ENCODE measurements at regions not wholly inside any gene's neighbourhood (a gene's known extent, or its start where the extent isn't known, plus 50 kb on each side); places are given as distances from the start of the nearest gene placed in this dataset.

DNA sequence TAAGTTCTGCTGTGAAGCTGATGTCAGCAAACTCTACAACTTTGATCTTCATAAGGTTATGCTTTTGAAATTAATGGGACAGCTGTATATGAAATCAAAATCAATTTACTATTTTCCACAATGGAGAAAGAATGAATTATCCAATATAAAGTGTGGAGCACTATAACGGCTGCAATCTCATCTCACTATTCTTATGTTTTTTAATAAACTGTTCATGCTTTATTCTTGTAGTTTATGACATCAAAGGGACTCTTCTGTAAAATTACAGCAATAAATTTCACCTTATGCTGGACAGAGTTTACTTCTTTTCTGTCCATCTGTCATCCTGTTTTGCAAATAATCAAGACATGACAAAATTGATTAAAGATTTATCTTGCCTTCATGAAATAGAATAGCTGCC, 192.5 kb downstream of the TECRL start:
- Mint-ChIP-seq H3K4me3 (no peak overlapping the region), H3K36me3 (ENCODE audit: low read depth) (no peaks in the 10 kb centered on the region), H3K4me1 (ENCODE audit: low read depth) (no peaks in the 10 kb centered on the region), H3K27me3 (no peaks in the 10 kb centered on the region), H3K27ac (no peak overlapping the region), H3K9me3 (peaks cover 5% of the 10 kb centered on the region)
- intact Hi-C loops (cut with micrococcal nuclease), result no loop called here

DNA sequence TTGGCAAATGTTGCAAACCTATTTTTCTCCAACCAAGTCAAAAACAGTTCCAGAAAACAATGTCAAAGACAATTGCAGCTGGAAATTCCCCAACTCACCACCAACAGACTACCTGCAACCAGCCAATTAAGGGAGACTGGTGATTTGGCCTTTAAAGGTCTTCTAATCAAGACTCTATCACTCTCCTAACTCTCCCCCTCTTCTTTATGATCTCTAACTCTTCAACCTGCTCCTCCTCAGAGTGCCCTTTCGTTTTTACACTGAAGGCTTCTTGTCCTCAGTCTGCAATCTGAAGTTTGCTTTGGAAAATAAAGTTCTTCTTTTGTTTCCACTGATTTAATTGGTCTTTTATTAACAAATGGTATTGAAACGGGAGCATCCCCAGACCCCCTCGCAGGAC, 203.9 kb downstream of the TECRL start:
- no peaks in the 10 kb centered on the region for H3K36me3 Mint-ChIP-seq (ENCODE audit: low read depth)
- intact Hi-C loops (cut with micrococcal nuclease), result no loop called here

DNA sequence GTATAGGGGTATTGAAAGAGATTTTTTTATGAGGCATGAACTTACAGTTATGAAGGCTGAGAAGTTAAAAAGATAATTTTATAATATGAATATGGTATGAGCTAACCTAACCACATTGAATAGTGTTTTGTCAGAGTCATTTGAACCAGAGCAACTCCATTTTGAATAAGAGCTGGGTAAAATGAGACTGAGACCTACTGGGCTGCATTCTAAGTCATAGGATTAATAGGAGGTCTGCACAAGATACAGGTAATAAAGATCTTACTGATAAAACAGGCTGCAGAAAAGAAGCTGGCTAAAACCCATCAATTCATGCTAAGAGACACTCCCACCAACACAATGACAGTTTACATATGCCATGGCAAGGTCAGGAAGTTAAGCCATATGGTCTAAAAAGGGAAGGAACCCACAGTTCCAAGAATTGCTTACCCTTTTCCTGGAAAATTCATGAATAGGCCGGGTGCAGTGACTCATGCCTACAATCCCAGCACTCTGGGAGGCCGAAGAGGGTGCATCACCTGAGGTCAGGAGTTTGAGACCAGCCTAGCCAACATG, 209.2 kb downstream of the TECRL start:
- no peak overlapping the region for H3K4me3 Mint-ChIP-seq
- H3K9me3 Mint-ChIP-seq, result peaks cover 8% of the 10 kb centered on the region
- intact Hi-C loops (cut with micrococcal nuclease), result no loop called here
- H3K27me3 Mint-ChIP-seq, result no peaks in the 10 kb centered on the region
- H3K36me3 Mint-ChIP-seq (ENCODE audit: low read depth), result no peaks in the 10 kb centered on the region
- H3K4me1 Mint-ChIP-seq (ENCODE audit: low read depth), result no peaks in the 10 kb centered on the region
- H3K27ac Mint-ChIP-seq, result no peak overlapping the region

More for the DNA sequence above, 203.9 kb downstream of the TECRL start:
- H3K9me3 Mint-ChIP-seq, result peaks cover 48% of the 10 kb centered on the region
- H3K4me3 Mint-ChIP-seq, result no peak overlapping the region
- no peaks in the 10 kb centered on the region for H3K27me3 Mint-ChIP-seq
- no peak overlapping the region for H3K27ac Mint-ChIP-seq
- no peaks in the 10 kb centered on the region for H3K4me1 Mint-ChIP-seq (ENCODE audit: low read depth)

DNA sequence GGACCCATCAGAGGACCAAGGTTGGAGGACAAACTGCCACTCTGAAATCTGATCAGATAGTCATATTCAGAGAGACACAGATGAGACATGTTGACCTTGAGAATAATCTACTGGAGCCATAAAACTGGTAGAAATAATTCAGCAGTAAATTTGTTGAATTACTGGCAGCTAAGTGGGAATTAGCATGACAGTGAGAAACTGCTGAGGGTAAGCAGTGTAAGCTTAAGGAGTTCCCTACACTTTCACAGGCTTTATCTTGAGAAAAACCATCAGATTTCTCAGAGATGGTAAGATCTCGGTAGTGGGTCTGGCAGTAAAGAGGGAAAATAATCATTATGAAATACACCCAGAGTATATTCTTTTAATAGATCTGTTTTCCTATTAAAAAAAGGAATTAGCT, 213.7 kb downstream of the TECRL start:
- Mint-ChIP-seq H3K36me3 (ENCODE audit: low read depth) (no peaks in the 10 kb centered on the region), H3K27ac (no peak overlapping the region), H3K27me3 (no peaks in the 10 kb centered on the region), H3K4me1 (ENCODE audit: low read depth) (no peaks in the 10 kb centered on the region), H3K4me3 (no peak overlapping the region), H3K9me3 (no peaks in the 10 kb centered on the region)
- intact Hi-C loops (cut with micrococcal nuclease), result no loop called here

DNA sequence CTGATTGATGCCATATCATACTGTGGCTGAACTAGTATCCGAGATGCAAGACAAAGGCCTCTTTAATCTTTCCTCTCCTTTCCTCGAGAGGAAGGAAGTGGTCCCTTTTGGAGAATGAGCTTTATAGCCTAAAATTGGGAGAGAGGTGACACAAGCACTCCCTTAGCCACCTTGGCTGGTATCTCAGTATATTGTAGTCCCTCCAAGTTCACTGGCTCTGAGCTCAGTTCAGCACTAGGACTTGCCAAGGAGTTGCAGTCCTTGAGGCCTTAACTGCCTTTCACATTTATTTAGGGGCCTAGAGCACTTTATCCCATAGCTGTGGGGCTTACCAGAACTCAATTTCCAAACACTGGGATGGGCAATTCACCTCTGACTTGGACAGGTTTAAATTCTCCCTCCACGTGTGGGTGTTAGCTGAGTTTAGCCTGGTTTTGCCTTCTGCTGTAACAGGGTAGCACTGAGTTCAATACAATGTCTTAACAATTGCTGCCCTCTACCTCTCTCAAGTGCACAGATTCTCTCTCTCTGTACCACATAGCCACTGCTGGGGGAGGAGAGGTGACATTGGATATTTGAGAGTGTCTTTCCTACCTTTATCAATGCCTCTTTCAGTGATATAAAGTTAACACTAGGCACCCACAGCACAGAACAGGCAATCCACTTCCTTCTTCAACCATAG, 216.4 kb downstream of the TECRL start:
- Mint-ChIP-seq H3K4me1 (ENCODE audit: low read depth) (no peaks in the 10 kb centered on the region), H3K9me3 (no peaks in the 10 kb centered on the region), H3K4me3 (no peak overlapping the region), H3K36me3 (ENCODE audit: low read depth) (no peaks in the 10 kb centered on the region), H3K27ac (no peak overlapping the region), H3K27me3 (no peaks in the 10 kb centered on the region)
- intact Hi-C loops (cut with micrococcal nuclease), result no loop called here

DNA sequence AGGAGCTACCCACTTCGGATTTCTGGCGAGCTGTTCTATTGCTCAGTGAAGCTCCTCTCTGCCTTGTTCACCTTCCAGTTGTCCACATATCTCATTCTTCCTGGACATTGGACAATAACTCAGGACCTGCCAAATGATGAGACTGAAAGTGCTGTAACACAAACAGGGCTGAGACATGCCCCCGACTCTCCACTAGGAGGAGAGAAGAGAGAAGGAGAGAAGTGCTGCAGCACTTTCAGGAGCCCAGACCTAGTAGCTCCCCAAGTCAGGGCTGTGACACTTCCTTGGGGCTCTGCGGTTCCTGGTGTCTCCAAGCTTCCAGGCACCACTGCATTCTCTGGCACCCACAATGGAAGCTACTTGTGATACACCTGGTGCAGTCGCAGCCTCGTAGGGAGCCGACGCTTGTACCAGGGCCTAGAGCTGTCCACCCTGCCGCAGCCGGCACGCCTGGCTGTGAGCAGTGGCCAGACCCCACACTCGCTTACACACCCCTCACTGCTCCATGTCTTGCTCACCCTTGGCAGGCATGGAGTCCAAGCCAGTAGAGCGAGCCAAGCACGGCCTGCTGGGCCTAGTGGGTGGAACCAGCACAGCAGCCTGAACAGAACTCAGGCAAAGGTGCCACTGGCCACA, 234.9 kb downstream of the TECRL start:
- H3K9me3 Mint-ChIP-seq, result peaks cover 6% of the 10 kb centered on the region
- H3K4me1 Mint-ChIP-seq (ENCODE audit: low read depth), result no peaks in the 10 kb centered on the region
- H3K27me3 Mint-ChIP-seq, result no peaks in the 10 kb centered on the region
- intact Hi-C loops (cut with micrococcal nuclease), result no loop called here
- no peak overlapping the region for H3K4me3 Mint-ChIP-seq
- H3K27ac Mint-ChIP-seq, result no peak overlapping the region
- no peaks in the 10 kb centered on the region for H3K36me3 Mint-ChIP-seq (ENCODE audit: low read depth)

DNA sequence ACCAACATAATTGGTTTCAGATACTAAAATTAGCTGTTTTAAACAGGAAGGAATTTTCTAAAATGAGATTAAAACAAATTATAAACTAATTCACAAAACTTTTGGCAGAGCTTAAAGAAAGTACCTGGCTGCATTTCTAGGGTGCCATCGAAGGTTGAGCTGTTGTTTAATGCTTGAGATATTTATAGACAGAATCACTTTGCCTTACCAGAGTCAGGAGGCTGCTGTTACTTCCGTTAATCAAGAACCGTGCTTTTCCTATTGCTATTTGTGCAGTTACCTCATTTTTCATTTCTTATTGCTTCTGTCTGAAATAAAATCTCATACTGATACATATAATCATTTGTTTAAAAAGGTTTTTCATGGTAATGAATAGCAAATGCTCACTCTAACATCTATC, 242.9 kb downstream of the TECRL start:
- Mint-ChIP-seq H3K4me1 (ENCODE audit: low read depth) (no peaks in the 10 kb centered on the region), H3K27ac (no peak overlapping the region), H3K4me3 (no peak overlapping the region), H3K27me3 (no peaks in the 10 kb centered on the region), H3K9me3 (no peaks in the 10 kb centered on the region), H3K36me3 (ENCODE audit: low read depth) (no peaks in the 10 kb centered on the region)
- intact Hi-C loops (cut with micrococcal nuclease), result no loop called here

DNA sequence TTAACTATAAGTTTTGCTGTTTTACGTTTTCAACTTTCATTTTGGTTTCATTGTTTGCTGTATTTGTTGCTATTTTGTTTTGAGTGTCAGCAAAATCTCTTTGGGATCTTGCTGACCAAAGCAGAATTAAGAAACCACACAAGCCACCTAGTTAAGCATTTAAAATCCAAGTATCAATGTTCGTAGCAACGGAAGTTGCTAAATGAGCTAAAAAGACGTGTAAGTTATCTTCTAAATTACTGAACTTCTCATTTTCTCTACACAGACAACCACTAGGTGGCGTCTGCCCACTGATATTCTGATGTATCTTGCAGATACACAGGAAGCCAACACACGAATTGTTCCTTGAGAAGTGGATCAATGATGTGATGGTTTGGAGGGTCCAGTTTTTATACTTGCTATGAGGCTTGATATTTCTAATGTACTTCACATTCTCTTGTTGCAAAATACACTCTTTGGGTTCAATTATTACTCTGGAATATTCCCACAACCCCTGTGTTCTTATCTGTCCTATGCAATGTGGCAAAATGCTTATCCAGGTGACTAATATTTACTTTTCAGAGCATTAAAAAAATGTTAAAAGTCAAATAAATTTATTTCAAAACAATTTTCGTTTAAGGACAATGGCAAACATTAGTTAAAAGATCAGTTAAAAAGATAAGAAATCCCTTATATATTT, 250.5 kb downstream of the TECRL start:
- Mint-ChIP-seq H3K27ac (no peak overlapping the region), H3K4me3 (peak overlapping the region; percentile 23), H3K9me3 (no peaks in the 10 kb centered on the region), H3K36me3 (ENCODE audit: low read depth) (no peaks in the 10 kb centered on the region), H3K4me1 (ENCODE audit: low read depth) (no peaks in the 10 kb centered on the region), H3K27me3 (no peaks in the 10 kb centered on the region)
- intact Hi-C loops (cut with micrococcal nuclease), result loop anchor here (2.0 kb wide), 1 partner anchor 380 kb away; no protein-coding TSS in a partner anchor

DNA sequence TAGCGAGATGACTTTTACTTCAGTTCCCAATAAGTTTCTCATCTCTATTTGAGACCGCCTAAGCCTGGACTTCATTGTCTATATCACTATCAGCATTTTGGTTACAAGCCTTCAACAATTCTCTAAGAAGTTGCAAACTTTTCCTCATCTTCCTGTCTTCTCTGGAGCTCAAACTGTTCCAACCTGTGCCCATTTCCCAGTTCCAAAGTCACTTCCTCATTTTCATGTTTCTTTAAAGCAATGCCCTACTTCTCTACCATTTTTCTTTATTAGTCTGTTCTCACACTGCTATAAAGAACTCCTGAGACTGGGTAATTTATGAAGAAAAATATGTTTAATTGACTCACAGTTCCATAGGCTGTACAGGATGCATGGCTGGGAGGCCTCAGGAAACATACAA, 251.9 kb downstream of the TECRL start:
- Mint-ChIP-seq H3K4me3 (no peak overlapping the region), H3K27me3 (no peaks in the 10 kb centered on the region), H3K27ac (no peak overlapping the region), H3K36me3 (ENCODE audit: low read depth) (no peaks in the 10 kb centered on the region), H3K9me3 (no peaks in the 10 kb centered on the region), H3K4me1 (ENCODE audit: low read depth) (no peaks in the 10 kb centered on the region)
- intact Hi-C loops (cut with micrococcal nuclease), result no loop called here

DNA sequence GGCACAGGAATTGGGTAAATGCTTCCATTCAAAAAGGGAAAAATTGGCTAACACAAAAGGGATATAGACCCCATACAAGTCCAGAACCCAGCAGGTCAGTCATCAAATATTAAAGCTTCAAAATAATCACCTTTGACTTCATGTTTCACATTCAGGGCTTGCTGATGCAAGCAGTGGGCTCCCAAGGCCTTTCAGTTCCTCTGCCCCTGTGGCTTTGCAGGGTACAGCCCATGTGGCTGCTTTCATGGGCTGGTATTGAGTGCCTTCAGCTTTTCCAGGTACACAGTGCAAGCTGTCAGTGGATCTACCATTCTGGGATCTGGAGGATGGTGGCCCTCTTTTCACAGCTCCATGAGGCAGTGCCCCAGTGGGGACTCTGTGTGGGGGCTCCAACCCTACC, 253.0 kb downstream of the TECRL start:
- intact Hi-C loops (cut with micrococcal nuclease), result no loop called here
- H3K36me3 Mint-ChIP-seq (ENCODE audit: low read depth), result no peaks in the 10 kb centered on the region
- H3K4me1 Mint-ChIP-seq (ENCODE audit: low read depth), result no peaks in the 10 kb centered on the region
- H3K4me3 Mint-ChIP-seq, result no peak overlapping the region
- H3K9me3 Mint-ChIP-seq, result no peaks in the 10 kb centered on the region
- no peaks in the 10 kb centered on the region for H3K27me3 Mint-ChIP-seq
- no peak overlapping the region for H3K27ac Mint-ChIP-seq

DNA sequence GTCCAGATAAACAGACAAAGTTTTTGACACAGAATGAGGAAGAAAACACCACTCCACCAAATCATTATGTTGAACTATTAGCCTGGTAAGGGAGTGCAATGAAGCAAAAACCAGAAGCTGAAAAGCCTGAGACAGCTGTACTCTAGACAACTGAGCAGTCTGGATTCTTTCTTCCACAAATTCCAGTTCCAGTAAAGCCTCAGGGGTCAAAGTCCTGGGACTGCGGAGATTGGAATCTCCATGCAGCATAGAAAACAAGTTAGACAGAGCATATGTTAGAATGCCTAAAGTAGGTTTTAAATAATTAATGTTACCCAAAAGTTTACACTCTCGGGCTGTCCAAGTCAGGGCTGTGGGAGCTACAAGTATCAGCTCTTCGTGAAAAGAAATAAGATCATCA, 263.2 kb downstream of the TECRL start:
- intact Hi-C loops (cut with micrococcal nuclease), result no loop called here
- Mint-ChIP-seq H3K36me3 (ENCODE audit: low read depth) (no peaks in the 10 kb centered on the region), H3K9me3 (peaks cover 40% of the 10 kb centered on the region), H3K4me1 (ENCODE audit: low read depth) (no peaks in the 10 kb centered on the region), H3K27me3 (no peaks in the 10 kb centered on the region), H3K27ac (no peak overlapping the region), H3K4me3 (no peak overlapping the region)

DNA sequence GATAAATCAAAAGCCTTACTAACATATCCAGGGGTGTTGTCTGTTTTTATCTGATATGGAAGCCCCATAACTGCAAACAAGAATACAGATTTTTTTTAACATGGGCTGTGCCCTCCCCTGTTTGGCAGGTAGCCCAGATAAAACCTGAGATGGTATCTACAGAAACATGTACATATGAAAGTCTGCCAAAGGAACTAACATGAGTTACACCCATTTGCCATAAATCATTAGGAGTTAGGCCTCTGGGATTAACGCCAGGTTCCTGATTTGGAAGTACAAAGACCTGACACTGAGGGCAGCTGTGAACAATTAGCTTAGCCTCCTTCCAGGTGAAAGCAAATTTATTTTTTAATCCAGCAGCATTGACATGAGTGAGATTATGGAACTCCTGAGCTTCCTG, 264.3 kb downstream of the TECRL start:
- H3K27ac Mint-ChIP-seq, result no peak overlapping the region
- intact Hi-C loops (cut with micrococcal nuclease), result no loop called here
- H3K9me3 Mint-ChIP-seq, result peaks cover 40% of the 10 kb centered on the region
- H3K36me3 Mint-ChIP-seq (ENCODE audit: low read depth), result no peaks in the 10 kb centered on the region
- H3K4me1 Mint-ChIP-seq (ENCODE audit: low read depth), result no peaks in the 10 kb centered on the region
- H3K4me3 Mint-ChIP-seq, result no peak overlapping the region
- H3K27me3 Mint-ChIP-seq, result no peaks in the 10 kb centered on the region

DNA sequence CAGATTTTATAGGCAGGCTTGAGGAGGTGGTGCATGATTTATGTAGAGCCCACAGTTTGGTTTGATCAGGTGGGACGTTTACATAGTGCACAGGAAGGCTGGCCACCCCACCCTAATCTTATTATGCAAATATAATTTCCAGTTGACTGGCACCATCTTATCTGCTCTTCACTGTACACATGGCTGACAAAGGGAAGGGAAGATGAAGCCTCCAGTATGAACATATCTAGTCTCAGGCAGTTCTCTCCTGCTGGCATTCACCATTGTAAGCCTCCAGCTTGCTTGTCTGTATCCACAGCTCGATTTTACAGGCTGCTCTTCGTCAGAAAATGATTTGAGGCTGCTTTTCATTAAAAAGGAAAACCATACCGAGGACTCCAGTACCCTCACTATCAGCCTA, 278.3 kb downstream of the TECRL start:
- no peak overlapping the region for H3K27ac Mint-ChIP-seq
- H3K27me3 Mint-ChIP-seq, result no peaks in the 10 kb centered on the region
- peaks cover 5% of the 10 kb centered on the region for H3K9me3 Mint-ChIP-seq
- H3K36me3 Mint-ChIP-seq (ENCODE audit: low read depth), result no peaks in the 10 kb centered on the region
- H3K4me1 Mint-ChIP-seq (ENCODE audit: low read depth), result no peaks in the 10 kb centered on the region
- intact Hi-C loops (cut with micrococcal nuclease), result no loop called here
- H3K4me3 Mint-ChIP-seq, result no peak overlapping the region

DNA sequence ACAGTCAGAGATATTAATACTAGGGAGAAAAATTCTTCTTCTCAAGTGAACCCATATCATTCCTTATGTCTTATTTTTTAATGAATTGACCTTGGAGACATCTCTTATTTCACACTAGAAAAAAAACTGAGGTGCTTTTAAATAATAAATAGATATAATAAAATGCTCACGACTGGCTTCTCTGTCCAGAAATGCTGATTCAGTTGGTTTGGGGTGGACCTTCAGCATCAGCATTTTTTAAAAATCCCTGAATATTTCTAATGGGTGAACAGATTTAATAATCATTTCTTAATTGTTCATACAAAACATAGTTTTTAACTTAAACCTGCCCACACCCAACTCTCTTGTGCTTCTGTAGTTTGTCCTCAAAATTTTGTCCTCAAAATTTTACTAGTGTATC, 283.9 kb downstream of the TECRL start:
- H3K36me3 Mint-ChIP-seq (ENCODE audit: low read depth), result no peaks in the 10 kb centered on the region
- peaks cover 21% of the 10 kb centered on the region for H3K9me3 Mint-ChIP-seq
- no peaks in the 10 kb centered on the region for H3K4me1 Mint-ChIP-seq (ENCODE audit: low read depth)
- intact Hi-C loops (cut with micrococcal nuclease), result no loop called here
- no peak overlapping the region for H3K27ac Mint-ChIP-seq
- no peaks in the 10 kb centered on the region for H3K27me3 Mint-ChIP-seq
- H3K4me3 Mint-ChIP-seq, result no peak overlapping the region
